IMR-90 (cell line): ENCODE measurements at regions not wholly inside any gene's neighbourhood (a gene's known extent, or its start where the extent isn't known, plus 50 kb on each side); places are given as distances from the start of the nearest gene placed in this dataset.

Experiments used
- ATAC-seq: fragments of 200-7000 bp; cut with Tn5 transposase; 2 replicates; pipeline ENCODE4 v1.9.1; 2020; ENCODE audit warnings: low read depth, mild to moderate bottlenecking, moderate library complexity
- BruUV-seq: library from RNA; stranded (reverse); fragments of 400-500 nt; replicated peaks from 2 replicates; lab custom pipeline; 2021; lab: Mats Ljungman, UMichigan
- CTCF ChIA-PET: fragments of 300-600 bp; formaldehyde crosslinking; extraction: SDS; loops from one replicate; lab custom pipeline; 2021; ENCODE audit warnings: antibody characterized with exemption; lab: Yijun Ruan, JAX
- POLR2A ChIA-PET: fragments of 300-600 bp; sonication (Branson Sonifier 250); formaldehyde crosslinking; loops from one replicate; lab custom pipeline; 2022; ENCODE audit warnings: antibody characterized with exemption; ENCODE audit not compliant: unreplicated experiment; lab: Charles Lee
- DNase-seq: peaks from one replicate; pipeline ENCODE4 v3.0.0; 2013
- H2AFZ ChIP-seq: replicated peaks from 2 replicates; pipeline ENCODE3; 2013; ENCODE audit warnings: low read length, mild to moderate bottlenecking; ENCODE audit not compliant: poor library complexity
- H2AK5ac ChIP-seq: 2 replicates; pipeline ENCODE4 v1.6.1; 2013; ENCODE audit warnings: low read depth, low read length, inconsistent platforms
- H2AK9ac ChIP-seq: replicated peaks from 2 replicates; pipeline ENCODE3; 2013; ENCODE audit warnings: mild to moderate bottlenecking, low read depth, low read length, moderate library complexity; ENCODE audit not compliant: poor library complexity
- H2BK120ac ChIP-seq: 2 replicates; pipeline ENCODE4 v1.6.1; 2013; ENCODE audit warnings: low read depth, low read length, inconsistent platforms
- H2BK15ac ChIP-seq: 3 replicates; pipeline ENCODE4 v1.6.1; 2013; ENCODE audit warnings: low read depth, low read length, inconsistent platforms
- H2BK20ac ChIP-seq: 2 replicates; pipeline ENCODE4 v1.6.1; 2013; ENCODE audit warnings: low read depth, mild to moderate bottlenecking, inconsistent platforms, low read length, moderate library complexity
- H2BK5ac ChIP-seq: 2 replicates; pipeline ENCODE4 v1.6.1; 2013; ENCODE audit warnings: mild to moderate bottlenecking, low read depth, low read length, inconsistent platforms; ENCODE audit not compliant: poor library complexity, severe bottlenecking
- H3K14ac ChIP-seq: replicated peaks from 2 replicates; pipeline ENCODE4 v1.6.1; 2013; ENCODE audit warnings: low read depth, low read length, inconsistent platforms
- H3K18ac ChIP-seq: 2 replicates; pipeline ENCODE4 v1.6.1; 2013; ENCODE audit warnings: low read depth, low read length, control low read depth
- H3K23ac ChIP-seq: 2 replicates; pipeline ENCODE4 v1.6.1; 2013; ENCODE audit warnings: low read depth, low read length, inconsistent platforms
- H3K27ac ChIP-seq: 2 replicates; pipeline ENCODE4 v1.5.1; 2013; ENCODE audit warnings: mild to moderate bottlenecking, control low read depth, low read length; ENCODE audit not compliant: insufficient read depth
- H3K27me3 ChIP-seq: 2 replicates; pipeline ENCODE4 v1.6.1; 2013; ENCODE audit warnings: low read length; ENCODE audit not compliant: control insufficient read depth, insufficient read depth
- H3K36me3 ChIP-seq: 2 replicates; pipeline ENCODE4 v1.6.1; 2013; ENCODE audit warnings: low read length, mixed read lengths; ENCODE audit not compliant: control insufficient read depth, insufficient read depth
- H3K4ac ChIP-seq: 2 replicates; pipeline ENCODE4 v1.6.1; 2013; ENCODE audit warnings: low read depth, low read length, inconsistent platforms
- H3K4me1 ChIP-seq: 2 replicates; pipeline ENCODE4 v1.6.1; 2013; ENCODE audit warnings: low read length, mixed read lengths; ENCODE audit not compliant: control insufficient read depth, insufficient read depth
- H3K4me2 ChIP-seq: 2 replicates; pipeline ENCODE4 v1.6.1; 2013; ENCODE audit warnings: low read depth, mild to moderate bottlenecking, control low read depth, low read length, moderate library complexity
- H3K4me3 ChIP-seq: 2 replicates; pipeline ENCODE4 v1.5.1; 2013; ENCODE audit warnings: low read depth, mild to moderate bottlenecking, control low read depth, low read length, moderate library complexity; ENCODE audit not compliant: insufficient read depth
- H3K56ac ChIP-seq: 2 replicates; pipeline ENCODE4 v1.6.1; 2013; ENCODE audit warnings: low read length, inconsistent platforms; ENCODE audit not compliant: insufficient read depth; ENCODE audit errors: extremely low read depth
- H3K79me1 ChIP-seq, 2 experiments: 2 replicates each; pipeline ENCODE4 v1.6.1; 2013; ENCODE audit warnings: low read length in 2 of 2, inconsistent platforms in 1 of 2, low read depth in 1 of 2
- H3K9ac ChIP-seq: 2 replicates; pipeline ENCODE4 v1.6.1; 2013; ENCODE audit warnings: low read depth, low read length, control low read depth
- H3K9me1 ChIP-seq: 2 replicates; pipeline ENCODE4 v1.6.1; 2013; ENCODE audit warnings: low read length, inconsistent platforms; ENCODE audit not compliant: insufficient read depth
- H3K9me3 ChIP-seq: 2 replicates; pipeline ENCODE4 v1.6.1; 2013; ENCODE audit warnings: low read length; ENCODE audit not compliant: control insufficient read depth, insufficient read depth
- H4K20me1 ChIP-seq: 2 replicates; pipeline ENCODE4 v1.6.1; 2013; ENCODE audit warnings: low read length, inconsistent platforms; ENCODE audit not compliant: insufficient read depth
- H4K5ac ChIP-seq: 2 replicates; pipeline ENCODE4 v1.6.1; 2013; ENCODE audit warnings: mild to moderate bottlenecking, low read depth, low read length, control low read depth
- H4K8ac ChIP-seq, 2 experiments: 2 replicates each; pipeline ENCODE4 v1.6.1; 2013; ENCODE audit warnings: low read depth in 2 of 2, low read length in 2 of 2, control low read depth in 1 of 2, inconsistent platforms in 1 of 2
- H4K91ac ChIP-seq: 2 replicates; pipeline ENCODE4 v1.6.1; 2013; ENCODE audit warnings: low read depth, low read length, inconsistent platforms; ENCODE audit not compliant: insufficient read depth
- CHD1 ChIP-seq: IDR thresholded peaks from 2 replicates; pipeline ENCODE4 v1.6.1; 2012; ENCODE audit warnings: low read depth, low read length, improper control_type of control experiment
- NFE2L2 ChIP-seq: fragments of 150-350 bp; IDR thresholded peaks from 2 replicates; pipeline ENCODE4 v1.6.1; 2016; ENCODE audit warnings: low read depth, mild to moderate bottlenecking, low read length
- USF2 ChIP-seq: fragments of 150-350 bp; IDR thresholded peaks from 2 replicates; pipeline ENCODE4 v1.6.1; 2017; ENCODE audit warnings: mild to moderate bottlenecking, antibody characterized with exemption, low read length, low read depth
- WGBS, 2 experiments: methylation state at CpG; one replicate each; pipeline versions ENCODE4 v1.1.5 to v1.1.7; 2013; ENCODE audit warnings: missing lambda C conversion rate in 2 of 2; ENCODE audit not compliant: insufficient read length in 1 of 2; ENCODE audit errors: extremely low coverage in 2 of 2; 5-methylcytosine and 5-hydroxymethylcytosine counted together
- dilution Hi-C: fragments of 300-500 bp; cut with HindIII; formaldehyde crosslinking; loops from one replicate; pipeline ENCODE4 v1.14.3; 2018; ENCODE audit warnings: low sequenced_read_pairs; ENCODE audit not compliant: unreplicated experiment
- in situ Hi-C: fragments of 300-500 bp; cut with MboI; formaldehyde crosslinking; loops from 3 replicates; pipeline ENCODE4 v1.14.3; 2019; ENCODE audit warnings: low sequenced_read_pairs, inconsistent platforms, mixed read lengths
- intact Hi-C: fragments of 100-400 bp; cut with micrococcal nuclease; formaldehyde crosslinking; loops from 2 replicates; pipeline ENCODE4 v1.10.0; 2022

GRCh38 chr15:77790481-77790880, 157.8 kb upstream of the LINGO1 start:
- H2BK120ac ChIP-seq, result no peak overlapping the region
- no peaks in the 10 kb centered on the region for H3K79me1 ChIP-seq
- ChIA-PET CTCF (interaction anchor here (0.5 kb wide), 1 partner anchor 32 kb away, joined by 3 read pairs; no protein-coding TSS in a partner anchor), POLR2A (no interaction called here)
- H3K4me2 ChIP-seq, result no peak overlapping the region
- peak overlapping the region; percentile 16 for H2AK9ac ChIP-seq
- no peak overlapping the region for H4K8ac ChIP-seq
- H3K14ac ChIP-seq, result no peak overlapping the region
- H3K27ac ChIP-seq, result no peak overlapping the region
- H3K9me3 ChIP-seq, result no peaks in the 10 kb centered on the region
- no peak overlapping the region for H3K9ac ChIP-seq
- H2AFZ ChIP-seq, result no peak overlapping the region
- no peak overlapping the region for H2BK15ac ChIP-seq
- H3K56ac ChIP-seq, result no peak overlapping the region
- in situ Hi-C loops (no loop called here), dilution Hi-C loops (no loop called here), intact Hi-C loops (no loop called here)
- no peak overlapping the region for H3K23ac ChIP-seq
- H2AK5ac ChIP-seq, result no peak overlapping the region
- H3K4ac ChIP-seq, result no peak overlapping the region
- no peak overlapping the region for H2BK5ac ChIP-seq
- no peak overlapping the region for H4K5ac ChIP-seq
- no peak overlapping the region for H2BK20ac ChIP-seq
- H4K20me1 ChIP-seq, result no peaks in the 10 kb centered on the region
- no peak overlapping the region for H4K91ac ChIP-seq
- no peaks in the 10 kb centered on the region for H3K36me3 ChIP-seq
- no peak overlapping the region for H3K4me3 ChIP-seq
- BruUV-seq, result no TSS peak
- DNase-seq, result no peak
- no peaks in the 10 kb centered on the region for H3K4me1 ChIP-seq
- H3K27me3 ChIP-seq, result peaks cover 39% of the 10 kb centered on the region; the same call in 1 of the 2 replicates
- whole genome bisulfite sequencing, 2 experiments, result no CpG with 5 or more reads among the region's 3 CpGs
- no peak overlapping the region for H3K18ac ChIP-seq
- no peak for ATAC-seq
- TF ChIP-seq NFE2L2 (no peak), USF2 (no peak), CHD1 (no peak)
- H3K9me1 ChIP-seq, result no peaks in the 10 kb centered on the region
